HepG2 (cell line): ENCODE measurements at regions not wholly inside any gene's neighbourhood (a gene's known extent, or its start where the extent isn't known, plus 50 kb on each side); places are given as distances from the start of the nearest gene placed in this dataset.

Experiments used
- ATAC-seq: fragments of 200-7000 bp; cut with Tn5 transposase; 3 replicates; pipeline ENCODE4 v1.9.1; 2020; ENCODE audit warnings: mild to moderate bottlenecking, moderate library complexity
- BruUV-seq: library from RNA; stranded (reverse); fragments of 400-500 nt; replicated peaks from 2 replicates; lab custom pipeline; 2021; lab: Mats Ljungman, UMichigan
- CTCF ChIA-PET: fragments of 300-600 bp; formaldehyde crosslinking; extraction: SDS; loops from one replicate; lab custom pipeline; 2021; ENCODE audit warnings: low total read pairs, inconsistent platforms, low intra/inter-chr PET ratio; lab: Yijun Ruan, JAX
- POLR2A ChIA-PET: fragments of 350-600 bp; sonication (Branson Sonifier 250); formaldehyde crosslinking; loops from one replicate; lab custom pipeline; 2020; ENCODE audit warnings: antibody characterized with exemption, inconsistent platforms; lab: Yijun Ruan, JAX
- DNase-seq: peaks from one replicate; pipeline ENCODE4 v3.0.0-alpha.2; 2015; ENCODE audit warnings: low spot score
- FAIRE-seq: peaks from 3 replicates; lab custom pipeline; 2011; peaks lifted over from hg19 to GRCh38; lab: Jason Lieb, UNC
- H2AFZ ChIP-seq: one replicate; pipeline ENCODE4 v1.6.1; 2011; ENCODE audit warnings: low read length, inconsistent platforms
- H3K27ac ChIP-seq: fragments of 300-600 bp; 3 replicates; pipeline ENCODE4 v1.8.0; 2011; ENCODE audit warnings: mixed run types, mild to moderate bottlenecking, mixed read lengths, low read length, inconsistent platforms; ENCODE audit not compliant: insufficient read depth; ENCODE audit errors: extremely low read length
- H3K27me3 ChIP-seq, 2 experiments: fragments of 200-600 bp in 1 of 2; 2 replicates in 1 of 2; 3 replicates in 1 of 2; pipeline versions ENCODE4 v1.6.0 to v1.8.0; 2011; ENCODE audit warnings: low read length in 2 of 2, mild to moderate bottlenecking in 2 of 2, moderate library complexity in 2 of 2, inconsistent platforms in 1 of 2; ENCODE audit not compliant: insufficient read depth in 2 of 2, control insufficient read depth in 1 of 2
- H3K36me3 ChIP-seq, 2 experiments: fragments of 200-600 bp in 1 of 2; replicated peaks in 1 of 2; 2 replicates in 1 of 2; 3 replicates in 1 of 2; pipeline versions ENCODE4 v1.5.1 to v1.8.0; 2011; ENCODE audit warnings: low read length in 2 of 2, inconsistent platforms in 1 of 2; ENCODE audit not compliant: insufficient read depth in 2 of 2, control insufficient read depth in 1 of 2
- H3K4me1 ChIP-seq: 2 replicates; pipeline ENCODE4 v1.5.1; 2012; ENCODE audit warnings: low read length, inconsistent platforms; ENCODE audit not compliant: insufficient read depth
- H3K4me2 ChIP-seq: 2 replicates; pipeline ENCODE4 v1.6.0; 2011; ENCODE audit warnings: low read depth, low read length, inconsistent platforms
- H3K4me3 ChIP-seq, 3 experiments: fragments of 200-600 bp in 1 of 3; sonication (generic), shearing (Covaris generic) in 1 of 3; replicated peaks in 1 of 3; 2 replicates each; pipeline ENCODE4 v1.5.1; 2011 to 2016; ENCODE audit warnings: low read length in 3 of 3, inconsistent platforms in 2 of 3, low read depth in 2 of 3, mild to moderate bottlenecking in 2 of 3, control low read depth in 1 of 3, mixed read lengths in 1 of 3; ENCODE audit not compliant: insufficient read depth in 1 of 3
- H3K79me2 ChIP-seq: one replicate; pipeline ENCODE4 v1.6.1; 2011; ENCODE audit warnings: low read length, inconsistent platforms; ENCODE audit not compliant: insufficient read depth
- H3K9ac ChIP-seq: 2 replicates; pipeline ENCODE4 v1.6.0; 2011; ENCODE audit warnings: mild to moderate bottlenecking, low read depth, low read length, inconsistent platforms; ENCODE audit not compliant: insufficient read depth
- H3K9me3 ChIP-seq: 2 replicates; pipeline ENCODE4 v1.5.1; 2012; ENCODE audit warnings: mild to moderate bottlenecking, low read length
- H4K20me1 ChIP-seq: 2 replicates; pipeline ENCODE4 v1.6.0; 2011; ENCODE audit warnings: inconsistent platforms, mild to moderate bottlenecking, low read length, moderate library complexity; ENCODE audit not compliant: insufficient read depth
- GTF2F1 ChIP-seq: fragments of 150-350 bp; IDR thresholded peaks from 2 replicates; pipeline ENCODE4 v1.6.1; 2014; ENCODE audit warnings: low read length
- JARID2 ChIP-seq: sonication (generic); formaldehyde crosslinking; IDR thresholded peaks from 2 replicates; pipeline ENCODE4 v1.8.1; 2023; ENCODE audit warnings: missing genetic modification reagents, inconsistent platforms; ENCODE audit not compliant: insufficient replicate concordance
- MTF2 ChIP-seq: sonication (generic); formaldehyde crosslinking; IDR thresholded peaks from 2 replicates; pipeline ENCODE4 v1.5.0; 2020; ENCODE audit warnings: missing genetic modification reagents, borderline replicate concordance
- REST ChIP-seq, 2 experiments: IDR thresholded peaks; 2 replicates each; pipeline ENCODE4 v1.6.1; 2011 to 2012; ENCODE audit warnings: low read length in 2 of 2, borderline replicate concordance in 1 of 2, low read depth in 1 of 2, mild to moderate bottlenecking in 1 of 2, moderate library complexity in 1 of 2
- TGIF2 ChIP-seq: IDR thresholded peaks from 2 replicates; pipeline ENCODE4 v1.6.1; 2016; ENCODE audit warnings: control low read depth, missing compliant biosample characterization
- ZC3H13 ChIP-seq: sonication (generic); formaldehyde crosslinking; IDR thresholded peaks from 2 replicates; pipeline ENCODE4 v1.8.1; 2023; ENCODE audit warnings: mild to moderate bottlenecking, missing genetic modification reagents, moderate library complexity
- ZC3H4 ChIP-seq: sonication (generic); formaldehyde crosslinking; IDR thresholded peaks from 2 replicates; pipeline ENCODE4 v1.4.0; 2020; ENCODE audit warnings: missing genetic modification reagents, borderline replicate concordance
- ZHX1 ChIP-seq: sonication (generic); formaldehyde crosslinking; IDR thresholded peaks from 2 replicates; pipeline ENCODE4 v1.8.1; 2022; ENCODE audit warnings: low read depth, mild to moderate bottlenecking, missing genetic modification reagents
- ZNF430 ChIP-seq: sonication (generic); formaldehyde crosslinking; IDR thresholded peaks from 2 replicates; pipeline ENCODE4 v1.9.0; 2021; ENCODE audit warnings: mild to moderate bottlenecking, missing genetic modification reagents
- ZNF878 ChIP-seq: sonication (generic); formaldehyde crosslinking; IDR thresholded peaks from 2 replicates; pipeline ENCODE4 v1.8.1; 2023; ENCODE audit warnings: mild to moderate bottlenecking, missing genetic modification reagents, moderate library complexity
- ZUFSP ChIP-seq: sonication (generic); formaldehyde crosslinking; IDR thresholded peaks from 2 replicates; pipeline ENCODE4 v1.9.0; 2021; ENCODE audit warnings: missing genetic modification reagents, mild to moderate bottlenecking, borderline replicate concordance
- WGBS: methylation state at CpG from one replicate; pipeline ENCODE4 v1.1.6; 2017; ENCODE audit warnings: low lambda C conversion rate; 5-methylcytosine and 5-hydroxymethylcytosine counted together
- in situ Hi-C: cut with HindIII; loops from 2 replicates; pipeline ENCODE4 v1.10.0; 2017; ENCODE audit warnings: low pct_unique_long_range_greater_than_20kb; ENCODE audit not compliant: extremely low pct_ligation_motif_present
- intact Hi-C: fragments of 100-400 bp; cut with micrococcal nuclease; formaldehyde crosslinking; loops from one replicate; pipeline ENCODE4 v1.10.0; 2022; ENCODE audit not compliant: unreplicated experiment

- TF ChIP-seq GTF2F1, result no peak
- TF ChIP-seq ZC3H4 (CRISPR knock-in tag), result no peak
- Histone ChIP-seq H2AFZ (no peak overlapping the region), H3K79me2 (no peaks in the 10 kb centered on the region), H4K20me1 (no peaks in the 10 kb centered on the region), H3K9ac (no peak overlapping the region), H3K9me3 (no peaks in the 10 kb centered on the region), H3K4me1 (no peaks in the 10 kb centered on the region), H3K36me3 (no peaks in the 10 kb centered on the region), H3K27ac (no peak overlapping the region), H3K27me3 (peaks cover 0 to 19% of the 10 kb centered on the region in 2 experiments; a peak in 2 of 5 replicates), H3K4me2 (no peak overlapping the region), H3K4me3 (no peak overlapping the region)
- POLR2A ChIA-PET, result no interaction called here
- CTCF ChIA-PET, result no interaction called here
- WGBS, result 50% methylated on average over 2 of the region's 3 CpGs
- ATAC-seq (no peak), DNase-seq (no peak), FAIRE-seq (no peak)
- BruUV-seq, result no TSS peak
- in situ Hi-C loops (no loop called here), intact Hi-C loops (no loop called here)
These were observed 454.8 kb downstream of the FUT8 start for GRCh38 chr14:65867333-65867732.

GRCh38 chr14:65872536-65872935, 460.0 kb downstream of the FUT8 start:
- Histone ChIP-seq H3K9ac (no peak overlapping the region), H3K4me2 (no peak overlapping the region), H2AFZ (no peak overlapping the region), H3K79me2 (no peaks in the 10 kb centered on the region), H3K27ac (no peak overlapping the region), H3K4me3 (no peak overlapping the region), H3K36me3 (no peaks in the 10 kb centered on the region), H3K4me1 (no peaks in the 10 kb centered on the region), H3K9me3 (no peaks in the 10 kb centered on the region), H3K27me3 (peaks cover 0 to 9% of the 10 kb centered on the region in 2 experiments; a peak in 2 of 5 replicates), H4K20me1 (no peaks in the 10 kb centered on the region)
- intact Hi-C loops, result no loop called here
- WGBS, result 43% methylated on average over 2 of the region's 2 CpGs
- ATAC-seq (no peak), DNase-seq (no peak), FAIRE-seq (no peak)
- ChIA-PET POLR2A (no interaction called here), CTCF (no interaction called here)
- in situ Hi-C loops, result no loop called here
- BruUV-seq, result no TSS peak
- TF ChIP-seq ZHX1 (CRISPR knock-in tag) (no peak), TGIF2 (CRISPR knock-in tag) (no peak), ZC3H13 (CRISPR knock-in tag) (no peak), ZNF878 (CRISPR knock-in tag) (no peak), ZUFSP (no peak), REST (IDR thresholded peaks at IDR 0.05; ENCODE audit: borderline replicate concordance in 1 of 2, low read depth in 1 of 2, low read length in 2 of 2) (no peak), JARID2 (CRISPR knock-in tag) (no peak), ZNF430 (CRISPR knock-in tag) (no peak), MTF2 (CRISPR knock-in tag) (no peak)
